Activated CD8-positive, alpha-beta T cell treated with anti-CD3 and anti-CD28 coated beads for 36 hours (primary cell): ENCODE measurements at regions not wholly inside any gene's neighbourhood (a gene's known extent, or its start where the extent isn't known, plus 50 kb on each side); places are given as distances from the start of the nearest gene placed in this dataset.

Experiments used
- ATAC-seq: fragments of 200-7000 bp; cut with Tn5 transposase; one replicate; pipeline ENCODE4 v1.10.0; 2021; ENCODE audit warnings: mild to moderate bottlenecking, moderate library complexity
- CTCF ChIA-PET: fragments of 350-600 bp; sonication (Branson Sonifier 250); formaldehyde crosslinking; loops from one replicate; lab custom pipeline; 2021; ENCODE audit warnings: antibody characterized with exemption; lab: Charles Lee
- POLR2A ChIA-PET: fragments of 350-600 bp; sonication (Branson Sonifier 250); formaldehyde crosslinking; loops from one replicate; lab custom pipeline; 2021; ENCODE audit warnings: antibody characterized with exemption; lab: Charles Lee
- DNase-seq: peaks from one replicate; pipeline ENCODE4 v3.0.0-alpha.2; 2020
- H3K27ac Mint-ChIP-seq: one replicate; pipeline ENCODE4 v1.8.0; 2021; ENCODE audit warnings: mild to moderate bottlenecking, mixed read lengths
- H3K27me3 Mint-ChIP-seq: one replicate; pipeline ENCODE4 v1.8.0; 2021; ENCODE audit warnings: mixed read lengths
- H3K36me3 Mint-ChIP-seq: one replicate; pipeline ENCODE4 v1.8.0; 2021; ENCODE audit warnings: low read depth, mixed read lengths
- H3K4me1 Mint-ChIP-seq: one replicate; pipeline ENCODE4 v1.8.0; 2021; ENCODE audit warnings: low read depth, mixed read lengths
- H3K4me3 Mint-ChIP-seq: one replicate; pipeline ENCODE4 v1.8.0; 2021; ENCODE audit warnings: mild to moderate bottlenecking, moderate library complexity, mixed read lengths
- H3K9me3 Mint-ChIP-seq: one replicate; pipeline ENCODE4 v1.8.0; 2021; ENCODE audit warnings: mixed read lengths
- CTCF ChIP-seq: fragments of 200-600 bp; IDR thresholded peaks from one replicate; pipeline ENCODE4 v1.8.0; 2022; ENCODE audit warnings: antibody characterized with exemption, mild to moderate bottlenecking
- intact Hi-C: fragments of 100-400 bp; cut with micrococcal nuclease; formaldehyde crosslinking; loops from one replicate; pipeline ENCODE4 v1.10.0; 2022

GRCh38 chr9:79895232-79895631 lies 323.5 kb downstream of the TLE4 start:
- Mint-ChIP-seq H3K27me3 (no peaks in the 10 kb centered on the region), H3K4me1 (no peaks in the 10 kb centered on the region), H3K9me3 (no peaks in the 10 kb centered on the region), H3K4me3 (no peak overlapping the region), H3K27ac (no peak overlapping the region), H3K36me3 (no peaks in the 10 kb centered on the region)
- intact Hi-C loops, result no loop called here
- ATAC-seq (no peak), DNase-seq (no peak)
- ChIA-PET CTCF (no interaction called here), POLR2A (no interaction called here)
- no peak for TF ChIP-seq CTCF

- Mint-ChIP-seq H3K27ac (no peak overlapping the region), H3K36me3 (no peaks in the 10 kb centered on the region), H3K27me3 (no peaks in the 10 kb centered on the region), H3K9me3 (no peaks in the 10 kb centered on the region), H3K4me1 (peaks cover 19% of the 10 kb centered on the region), H3K4me3 (no peak overlapping the region)
- ATAC-seq (no peak), DNase-seq (no peak)
- intact Hi-C loops, result no loop called here
- POLR2A ChIA-PET, result no interaction called here
- CTCF ChIA-PET, result no interaction called here
- TF ChIP-seq CTCF, result no peak
Measured at GRCh38 chr9:79889369-79889768, 317.6 kb downstream of the TLE4 start.

GRCh38 chr9:79885093-79885857 lies 313.5 kb downstream of the TLE4 start:
- ATAC-seq (no peak), DNase-seq (no peak)
- no peaks in the 10 kb centered on the region for H3K9me3 Mint-ChIP-seq
- no peak overlapping the region for H3K27ac Mint-ChIP-seq
- CTCF ChIA-PET, result interaction anchor here (0.6 kb wide), 1 partner anchor 61 kb away, joined by 3 read pairs; no protein-coding TSS in a partner anchor
- no peak overlapping the region for H3K4me3 Mint-ChIP-seq
- POLR2A ChIA-PET, result no interaction called here
- H3K36me3 Mint-ChIP-seq, result no peaks in the 10 kb centered on the region
- peaks cover 45% of the 10 kb centered on the region for H3K4me1 Mint-ChIP-seq
- no peaks in the 10 kb centered on the region for H3K27me3 Mint-ChIP-seq
- no peak for TF ChIP-seq CTCF
- intact Hi-C loops, result no loop called here

GRCh38 chr9:79884546-79884945 lies 312.8 kb downstream of the TLE4 start:
- ChIA-PET POLR2A (no interaction called here), CTCF (interaction anchor here (0.6 kb wide), 1 partner anchor 60 kb away, joined by 3 read pairs; no protein-coding TSS in a partner anchor)
- TF ChIP-seq CTCF, result no peak
- DNase-seq (no peak), ATAC-seq (no peak)
- H3K4me3 Mint-ChIP-seq, result no peak overlapping the region
- no peaks in the 10 kb centered on the region for H3K9me3 Mint-ChIP-seq
- intact Hi-C loops, result no loop called here
- H3K27ac Mint-ChIP-seq, result no peak overlapping the region
- no peaks in the 10 kb centered on the region for H3K36me3 Mint-ChIP-seq
- H3K27me3 Mint-ChIP-seq, result no peaks in the 10 kb centered on the region
- H3K4me1 Mint-ChIP-seq, result peaks cover 45% of the 10 kb centered on the region

GRCh38 chr9:79883073-79883645 lies 311.4 kb downstream of the TLE4 start:
- ChIA-PET POLR2A (interaction anchor here (1.1 kb wide), 1 partner anchor 311 kb away, joined by 4 read pairs; the partner anchor contains the start of gene TLE4), CTCF (interaction anchor here (0.5 to 1.5 kb wide), 2 partner anchors 707 to 753 kb away, joined by 3 read pairs; no protein-coding TSS in a partner anchor)
- no peaks in the 10 kb centered on the region for H3K27me3 Mint-ChIP-seq
- no peak overlapping the region for H3K27ac Mint-ChIP-seq
- intact Hi-C loops, result no loop called here
- H3K9me3 Mint-ChIP-seq, result no peaks in the 10 kb centered on the region
- H3K4me1 Mint-ChIP-seq, result peaks cover 47% of the 10 kb centered on the region
- no peaks in the 10 kb centered on the region for H3K36me3 Mint-ChIP-seq
- DNase-seq (peak; percentile 76), ATAC-seq (peak; percentile 92)
- TF ChIP-seq CTCF, result no peak
- no peak overlapping the region for H3K4me3 Mint-ChIP-seq
